ENCODE measurements at regions not wholly inside any gene's neighbourhood (a gene's known extent, or its start where the extent isn't known, plus 50 kb on each side); places are given as distances from the start of the nearest gene placed in this dataset.

DNA sequence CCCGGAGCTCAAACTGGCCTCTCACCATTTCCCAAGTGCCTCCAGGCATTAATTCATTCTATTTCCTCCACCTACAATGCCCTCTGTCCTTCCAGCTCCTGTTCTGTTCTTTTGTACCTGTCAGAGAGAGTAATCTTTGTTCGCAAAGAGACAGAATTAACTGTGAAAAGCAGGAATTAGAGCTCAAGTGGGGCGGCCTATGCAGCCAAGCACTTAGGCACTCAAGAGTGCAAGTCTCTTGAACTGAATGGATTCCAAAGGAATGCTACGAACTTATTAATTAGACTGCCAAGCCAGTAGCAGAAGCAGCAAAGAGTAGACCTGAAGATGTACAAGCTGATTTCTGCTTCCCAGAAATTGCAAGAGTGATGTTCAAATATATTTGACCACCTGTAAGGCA lies 338.3 kb upstream of the AUTS2 start:
- H3K4me3 ChIP-seq (ENCODE audit: low read length): no peak overlapping the region
- no peak overlapping the region for H2AFZ ChIP-seq (ENCODE audit: low read depth, low read length)
- no peaks in the 10 kb centered on the region for H4K20me1 ChIP-seq (ENCODE audit: insufficient read depth, low read length)
- H3K36me3 ChIP-seq (replicated peaks; ENCODE audit: low read depth, low read length): no peaks in the 10 kb centered on the region
- no peaks in the 10 kb centered on the region for H3K79me2 ChIP-seq (ENCODE audit: low read length)
- H3K9ac ChIP-seq (ENCODE audit: low read length): no peak overlapping the region
- TF ChIP-seq EZH2phosphoT487 (IDR thresholded peaks at IDR 0.05; ENCODE audit: low read depth): no peak
- no peaks in the 10 kb centered on the region for H3K9me3 ChIP-seq (ENCODE audit: insufficient read depth, low read length)
- no peak overlapping the region for H3K4me2 ChIP-seq (ENCODE audit: low read length)
- no peaks in the 10 kb centered on the region for H3K27me3 ChIP-seq (ENCODE audit: low read depth, low read length)
- no peak overlapping the region for H3K27ac ChIP-seq (ENCODE audit: low read length)
- no peaks in the 10 kb centered on the region for H3K4me1 ChIP-seq (ENCODE audit: low read length)

DNA sequence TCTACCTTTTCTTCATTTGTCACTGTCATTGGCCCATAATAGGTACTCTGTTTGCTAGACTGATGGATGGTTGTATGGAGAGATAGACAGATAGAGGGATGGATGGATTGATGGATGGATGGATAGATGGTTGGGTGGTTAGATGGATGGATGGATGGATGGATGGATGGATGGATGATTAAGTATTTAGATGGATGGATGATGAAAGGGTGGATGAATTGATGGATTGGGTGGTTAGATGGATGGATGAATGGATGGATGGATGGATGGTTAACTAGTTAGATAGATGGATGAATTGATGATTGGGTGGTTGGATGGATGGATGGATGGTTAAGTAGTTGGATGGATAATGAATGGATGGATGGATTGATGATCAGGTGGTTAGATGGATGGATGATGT lies 334.7 kb upstream of the AUTS2 start:
- Histone ChIP-seq H3K9ac (ENCODE audit: low read length) (no peak overlapping the region), H3K27me3 (ENCODE audit: low read depth, low read length) (no peaks in the 10 kb centered on the region), H4K20me1 (ENCODE audit: insufficient read depth, low read length) (no peaks in the 10 kb centered on the region), H3K9me3 (ENCODE audit: insufficient read depth, low read length) (no peaks in the 10 kb centered on the region), H3K4me3 (ENCODE audit: low read length) (no peak overlapping the region), H2AFZ (ENCODE audit: low read depth, low read length) (no peak overlapping the region), H3K79me2 (ENCODE audit: low read length) (no peaks in the 10 kb centered on the region), H3K36me3 (replicated peaks; ENCODE audit: low read depth, low read length) (no peaks in the 10 kb centered on the region), H3K4me1 (ENCODE audit: low read length) (no peaks in the 10 kb centered on the region), H3K27ac (ENCODE audit: low read length) (no peak overlapping the region), H3K4me2 (ENCODE audit: low read length) (no peak overlapping the region)
- TF ChIP-seq EZH2phosphoT487 (IDR thresholded peaks at IDR 0.05; ENCODE audit: low read depth): no peak
- TF ChIP-seq, protein P1, sequence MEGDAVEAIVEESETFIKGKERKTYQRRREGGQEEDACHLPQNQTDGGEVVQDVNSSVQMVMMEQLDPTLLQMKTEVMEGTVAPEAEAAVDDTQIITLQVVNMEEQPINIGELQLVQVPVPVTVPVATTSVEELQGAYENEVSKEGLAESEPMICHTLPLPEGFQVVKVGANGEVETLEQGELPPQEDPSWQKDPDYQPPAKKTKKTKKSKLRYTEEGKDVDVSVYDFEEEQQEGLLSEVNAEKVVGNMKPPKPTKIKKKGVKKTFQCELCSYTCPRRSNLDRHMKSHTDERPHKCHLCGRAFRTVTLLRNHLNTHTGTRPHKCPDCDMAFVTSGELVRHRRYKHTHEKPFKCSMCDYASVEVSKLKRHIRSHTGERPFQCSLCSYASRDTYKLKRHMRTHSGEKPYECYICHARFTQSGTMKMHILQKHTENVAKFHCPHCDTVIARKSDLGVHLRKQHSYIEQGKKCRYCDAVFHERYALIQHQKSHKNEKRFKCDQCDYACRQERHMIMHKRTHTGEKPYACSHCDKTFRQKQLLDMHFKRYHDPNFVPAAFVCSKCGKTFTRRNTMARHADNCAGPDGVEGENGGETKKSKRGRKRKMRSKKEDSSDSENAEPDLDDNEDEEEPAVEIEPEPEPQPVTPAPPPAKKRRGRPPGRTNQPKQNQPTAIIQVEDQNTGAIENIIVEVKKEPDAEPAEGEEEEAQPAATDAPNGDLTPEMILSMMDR (IDR thresholded peaks at IDR 0.05; ENCODE audit: low read depth, low read length): no peak

DNA sequence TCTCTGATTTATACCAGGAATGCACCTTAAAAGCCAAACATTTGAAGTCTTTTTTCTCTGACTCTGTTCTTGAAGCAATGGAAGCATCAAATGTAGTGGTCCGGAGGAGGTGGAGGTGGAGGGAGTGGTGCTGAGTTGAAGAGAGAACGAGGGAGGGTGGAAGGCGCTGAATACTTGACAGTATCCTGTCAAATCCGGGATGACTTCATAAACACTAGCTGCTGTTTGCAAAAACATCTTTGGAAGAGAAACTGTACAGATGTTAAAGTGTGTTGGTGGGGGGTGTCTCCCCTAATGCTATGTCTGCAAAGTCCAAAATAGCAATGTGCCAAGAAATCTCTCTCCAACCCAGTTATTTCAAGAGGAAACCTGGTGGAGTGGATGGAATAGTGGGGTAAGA lies 328.5 kb upstream of the AUTS2 start:
- Histone ChIP-seq H3K4me2 (ENCODE audit: low read length) (no peak overlapping the region), H3K9me3 (ENCODE audit: insufficient read depth, low read length) (no peaks in the 10 kb centered on the region), H2AFZ (ENCODE audit: low read depth, low read length) (no peak overlapping the region), H3K9ac (ENCODE audit: low read length) (no peak overlapping the region), H3K4me3 (ENCODE audit: low read length) (no peak overlapping the region), H3K27me3 (ENCODE audit: low read depth, low read length) (no peaks in the 10 kb centered on the region), H4K20me1 (ENCODE audit: insufficient read depth, low read length) (no peaks in the 10 kb centered on the region), H3K4me1 (ENCODE audit: low read length) (no peaks in the 10 kb centered on the region), H3K36me3 (replicated peaks; ENCODE audit: low read depth, low read length) (no peaks in the 10 kb centered on the region), H3K27ac (ENCODE audit: low read length) (no peak overlapping the region), H3K79me2 (ENCODE audit: low read length) (no peaks in the 10 kb centered on the region)
- no peak for TF ChIP-seq EZH2phosphoT487 (IDR thresholded peaks at IDR 0.05; ENCODE audit: low read depth)
- TF ChIP-seq, protein P1 (IDR thresholded peaks at IDR 0.05; ENCODE audit: low read depth, low read length): no peak

DNA sequence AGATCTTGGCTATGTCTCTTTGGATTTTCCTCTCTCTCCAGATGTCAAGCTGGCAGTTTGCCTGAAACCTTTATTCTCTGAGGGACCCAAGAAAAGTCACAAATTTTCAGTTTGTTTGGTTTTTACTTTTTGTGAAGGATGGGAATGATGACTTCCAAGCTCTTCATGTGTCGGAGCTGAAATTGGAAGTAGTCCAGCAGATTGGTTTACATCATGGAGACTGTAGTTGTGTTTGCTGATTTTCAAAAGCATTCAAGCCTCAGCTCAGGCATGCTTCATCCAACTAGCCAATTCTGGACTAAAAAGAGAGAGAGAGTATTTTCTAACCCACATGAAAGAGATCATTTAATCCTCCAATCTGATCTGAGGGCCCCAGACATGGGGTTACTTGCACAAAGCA lies 326.2 kb upstream of the AUTS2 start:
- H3K4me1 ChIP-seq (ENCODE audit: low read length): no peaks in the 10 kb centered on the region
- no peak overlapping the region for H2AFZ ChIP-seq (ENCODE audit: low read depth, low read length)
- H3K9ac ChIP-seq (ENCODE audit: low read length): no peak overlapping the region
- no peak overlapping the region for H3K27ac ChIP-seq (ENCODE audit: low read length)
- H3K36me3 ChIP-seq (replicated peaks; ENCODE audit: low read depth, low read length): no peaks in the 10 kb centered on the region
- no peaks in the 10 kb centered on the region for H3K79me2 ChIP-seq (ENCODE audit: low read length)
- no peak overlapping the region for H3K4me3 ChIP-seq (ENCODE audit: low read length)
- H3K4me2 ChIP-seq (ENCODE audit: low read length): no peak overlapping the region
- TF ChIP-seq, protein P1 (IDR thresholded peaks at IDR 0.05; ENCODE audit: low read depth, low read length): no peak
- no peak for TF ChIP-seq EZH2phosphoT487 (IDR thresholded peaks at IDR 0.05; ENCODE audit: low read depth)
- H4K20me1 ChIP-seq (ENCODE audit: insufficient read depth, low read length): no peaks in the 10 kb centered on the region
- no peaks in the 10 kb centered on the region for H3K27me3 ChIP-seq (ENCODE audit: low read depth, low read length)
- no peaks in the 10 kb centered on the region for H3K9me3 ChIP-seq (ENCODE audit: insufficient read depth, low read length)

All from OCI-LY3 (cell line).